Ascending aorta (tissue), 2 donors: ENCODE measurements at regions not wholly inside any gene's neighbourhood (a gene's known extent, or its start where the extent isn't known, plus 50 kb on each side); places are given as distances from the start of the nearest gene placed in this dataset.

Source experiments
- DNase-seq, 2 donors: peaks; one replicate each; pipeline ENCODE4 v3.0.0-alpha.2; 2019; ENCODE audit warnings: low spot score in 2 of 2
- H3K27ac ChIP-seq, 2 donors: fragments of 200-600 bp; sonication (generic); one replicate each; pipeline ENCODE4 v1.5.1; 2016 to 2017; ENCODE audit warnings: mild to moderate bottlenecking in 1 of 2
- H3K27me3 ChIP-seq: fragments of 200-600 bp; sonication (generic); one replicate; pipeline ENCODE4 v1.5.1; 2017
- H3K36me3 ChIP-seq, 2 donors: fragments of 200-600 bp; sonication (generic); one replicate each; pipeline ENCODE4 v1.5.1; 2016
- H3K4me1 ChIP-seq, 2 donors: fragments of 200-600 bp; sonication (generic); one replicate each; pipeline ENCODE4 v1.5.1; 2016 to 2017; ENCODE audit warnings: mild to moderate bottlenecking in 1 of 2
- H3K4me3 ChIP-seq, 2 donors: fragments of 200-600 bp; sonication (generic); one replicate each; pipeline ENCODE4 v1.5.1; 2016 to 2017; ENCODE audit warnings: mild to moderate bottlenecking in 1 of 2
- H3K9me3 ChIP-seq, 2 donors: fragments of 200-600 bp; sonication (generic); one replicate each; pipeline ENCODE4 v1.5.1; 2016
- intact Hi-C: fragments of 100-400 bp; cut with DNase I; formaldehyde crosslinking; loops from one replicate; pipeline ENCODE4 v1.15.1; 2023
- TF ChIP-seq, protein P1 (sequence below), 3 experiments: fragments of 200-600 bp in 2 of 3; fragments of 450-650 bp in 1 of 3; sonication (generic) in 2 of 3; IDR thresholded peaks; one replicate each; pipeline ENCODE4 v1.5.1; 2016 to 2019; ENCODE audit warnings: antibody characterized with exemption in 3 of 3, mild to moderate bottlenecking in 1 of 3, moderate library complexity in 1 of 3

DNA sequence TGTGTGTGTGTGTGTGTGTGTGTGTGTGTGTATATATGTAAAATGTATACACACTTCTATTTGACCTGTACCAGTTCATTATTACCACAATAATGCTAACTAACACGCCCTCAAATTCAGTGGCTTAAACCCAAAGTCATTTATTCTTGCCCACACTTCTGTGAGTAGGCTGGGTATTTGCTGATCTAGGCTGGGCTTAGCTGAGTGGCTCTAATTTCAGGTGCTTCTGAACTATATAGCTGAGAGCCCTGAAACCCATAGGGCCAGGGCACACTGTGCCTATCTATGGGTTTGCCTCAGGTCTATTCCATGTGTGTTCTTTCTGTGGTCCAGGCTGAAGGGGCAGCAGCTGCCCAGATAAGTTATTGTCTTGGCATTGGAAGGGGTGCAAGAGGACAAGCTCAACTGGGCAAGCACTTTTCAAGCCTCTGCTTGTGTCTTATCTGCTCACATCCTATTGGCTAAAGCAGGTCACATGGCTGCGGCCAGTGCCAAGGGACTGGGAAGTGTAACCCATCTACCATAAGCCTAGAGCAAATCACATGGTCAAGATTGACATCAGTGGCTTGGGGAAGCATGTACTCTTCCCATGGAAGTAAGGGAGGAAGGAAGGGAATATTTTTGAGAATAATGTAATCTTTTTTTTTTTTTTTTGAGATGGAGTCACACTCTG, 139.9 kb downstream of the PALM2AKAP2 start:
- no peak overlapping the region for H3K27ac ChIP-seq
- intact Hi-C loops: loop anchor here (5.0 kb wide), 1 partner anchor 32 kb away; no protein-coding TSS in a partner anchor
- DNase-seq: no peak
- H3K9me3 ChIP-seq: no peaks in the 10 kb centered on the region
- H3K4me1 ChIP-seq: peaks cover 0 to 13% of the 10 kb centered on the region in 2 donors
- H3K4me3 ChIP-seq: no peak overlapping the region
- no peaks in the 10 kb centered on the region for H3K27me3 ChIP-seq
- TF ChIP-seq, protein P1, sequence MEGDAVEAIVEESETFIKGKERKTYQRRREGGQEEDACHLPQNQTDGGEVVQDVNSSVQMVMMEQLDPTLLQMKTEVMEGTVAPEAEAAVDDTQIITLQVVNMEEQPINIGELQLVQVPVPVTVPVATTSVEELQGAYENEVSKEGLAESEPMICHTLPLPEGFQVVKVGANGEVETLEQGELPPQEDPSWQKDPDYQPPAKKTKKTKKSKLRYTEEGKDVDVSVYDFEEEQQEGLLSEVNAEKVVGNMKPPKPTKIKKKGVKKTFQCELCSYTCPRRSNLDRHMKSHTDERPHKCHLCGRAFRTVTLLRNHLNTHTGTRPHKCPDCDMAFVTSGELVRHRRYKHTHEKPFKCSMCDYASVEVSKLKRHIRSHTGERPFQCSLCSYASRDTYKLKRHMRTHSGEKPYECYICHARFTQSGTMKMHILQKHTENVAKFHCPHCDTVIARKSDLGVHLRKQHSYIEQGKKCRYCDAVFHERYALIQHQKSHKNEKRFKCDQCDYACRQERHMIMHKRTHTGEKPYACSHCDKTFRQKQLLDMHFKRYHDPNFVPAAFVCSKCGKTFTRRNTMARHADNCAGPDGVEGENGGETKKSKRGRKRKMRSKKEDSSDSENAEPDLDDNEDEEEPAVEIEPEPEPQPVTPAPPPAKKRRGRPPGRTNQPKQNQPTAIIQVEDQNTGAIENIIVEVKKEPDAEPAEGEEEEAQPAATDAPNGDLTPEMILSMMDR (IDR thresholded peaks at IDR 0.05): no peak
- peaks cover 10 to 14% of the 10 kb centered on the region in 2 donors for H3K36me3 ChIP-seq

GRCh38 chr9:109922617-109923470, 142.8 kb downstream of the PALM2AKAP2 start:
- TF ChIP-seq, protein P1 (IDR thresholded peaks at IDR 0.05): no peak
- DNase-seq: no peak
- intact Hi-C loops: no loop called here

GRCh38 chr9:109923471-109923760, 143.4 kb downstream of the PALM2AKAP2 start:
- no peak for DNase-seq
- Histone ChIP-seq H3K27ac (no peak overlapping the region), H3K4me3 (no peak overlapping the region), H3K9me3 (no peaks in the 10 kb centered on the region), H3K36me3 (peaks cover 21 to 31% of the 10 kb centered on the region in 2 donors), H3K27me3 (no peaks in the 10 kb centered on the region), H3K4me1 (peaks cover 0 to 5% of the 10 kb centered on the region in 2 donors)
- intact Hi-C loops: no loop called here
- TF ChIP-seq, protein P1 (IDR thresholded peaks at IDR 0.05): no peak

More at GRCh38 chr9:109922617-109923470, 142.8 kb downstream of the PALM2AKAP2 start:
- H3K27ac ChIP-seq: no peak overlapping the region
- peaks cover 0 to 11% of the 10 kb centered on the region in 2 donors for H3K4me1 ChIP-seq
- no peaks in the 10 kb centered on the region for H3K27me3 ChIP-seq
- peaks cover 21 to 26% of the 10 kb centered on the region in 2 donors for H3K36me3 ChIP-seq
- no peak overlapping the region for H3K4me3 ChIP-seq
- no peaks in the 10 kb centered on the region for H3K9me3 ChIP-seq

- DNase-seq: no peak
- H3K9me3 ChIP-seq: no peaks in the 10 kb centered on the region
- intact Hi-C loops: no loop called here
- H3K4me1 ChIP-seq: peaks cover 0 to under 1% of the 10 kb centered on the region in 2 donors
- no peak overlapping the region for H3K4me3 ChIP-seq
- H3K27me3 ChIP-seq: no peaks in the 10 kb centered on the region
- no peak overlapping the region for H3K27ac ChIP-seq
- TF ChIP-seq, protein P1 (IDR thresholded peaks at IDR 0.05): no peak
- peaks cover 21 to 33% of the 10 kb centered on the region in 2 donors for H3K36me3 ChIP-seq
Observed at GRCh38 chr9:109923806-109924205, 143.8 kb downstream of the PALM2AKAP2 start.

- TF ChIP-seq, protein P1 (IDR thresholded peaks at IDR 0.05): no peak
- no peak for DNase-seq
- H3K27ac ChIP-seq: no peak overlapping the region
- no peaks in the 10 kb centered on the region for H3K4me1 ChIP-seq
- H3K9me3 ChIP-seq: no peaks in the 10 kb centered on the region
- no peak overlapping the region for H3K4me3 ChIP-seq
- no peaks in the 10 kb centered on the region for H3K27me3 ChIP-seq
- intact Hi-C loops: no loop called here
- H3K36me3 ChIP-seq: peaks cover 21 to 38% of the 10 kb centered on the region in 2 donors
Observed at GRCh38 chr9:109925799-109926198, 145.8 kb downstream of the PALM2AKAP2 start.
